ENCODE measurements at regions not wholly inside any gene's neighbourhood (a gene's known extent, or its start where the extent isn't known, plus 50 kb on each side); places are given as distances from the start of the nearest gene placed in this dataset.
"Not testable (repeated sequence)": the region's sequence is repeated elsewhere in the genome, so short reads cannot be mapped to it uniquely, and the experiment has no call there.

DNA sequence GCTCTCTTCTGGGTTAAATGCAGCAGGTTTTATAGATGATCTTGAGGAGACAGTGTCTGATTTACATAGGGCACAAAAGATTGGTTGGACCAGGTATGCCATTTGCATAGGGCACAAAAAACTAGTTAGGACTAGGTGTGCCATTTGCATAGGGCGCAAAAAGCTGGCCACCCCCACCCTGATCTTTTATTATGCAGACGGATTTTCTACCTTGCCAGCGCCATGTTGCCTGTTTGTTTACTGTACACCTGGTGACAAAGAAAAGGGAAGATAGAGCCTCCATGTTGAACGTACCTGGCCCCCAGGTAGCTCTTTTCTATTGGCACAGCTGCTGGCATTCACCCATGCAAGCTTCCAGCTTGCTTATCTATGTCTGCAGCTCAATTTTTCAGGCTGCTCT, 790.4 kb downstream of the TTLL7 start:
- not testable (repeated sequence) for DNase-seq

DNA sequence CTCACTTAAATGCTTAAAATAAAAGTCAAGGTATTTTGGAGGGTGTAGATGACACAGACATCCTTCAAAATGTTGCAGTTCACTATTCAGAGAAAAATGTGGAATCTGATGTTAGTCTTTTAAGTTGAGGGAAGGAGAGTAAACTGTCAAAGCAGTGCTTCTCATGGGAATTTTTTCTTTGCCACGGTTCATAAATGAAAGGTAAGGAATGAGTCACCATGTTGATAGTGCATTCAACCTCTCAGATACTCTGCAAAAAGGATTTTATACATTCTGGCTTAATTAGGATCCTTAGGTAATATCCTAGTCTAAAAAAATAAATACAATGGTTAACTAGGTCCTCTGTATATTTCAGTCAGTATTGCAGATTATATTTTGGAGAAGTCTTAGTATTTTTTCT, 804.3 kb downstream of the TTLL7 start:
- not testable (repeated sequence) for DNase-seq

DNA sequence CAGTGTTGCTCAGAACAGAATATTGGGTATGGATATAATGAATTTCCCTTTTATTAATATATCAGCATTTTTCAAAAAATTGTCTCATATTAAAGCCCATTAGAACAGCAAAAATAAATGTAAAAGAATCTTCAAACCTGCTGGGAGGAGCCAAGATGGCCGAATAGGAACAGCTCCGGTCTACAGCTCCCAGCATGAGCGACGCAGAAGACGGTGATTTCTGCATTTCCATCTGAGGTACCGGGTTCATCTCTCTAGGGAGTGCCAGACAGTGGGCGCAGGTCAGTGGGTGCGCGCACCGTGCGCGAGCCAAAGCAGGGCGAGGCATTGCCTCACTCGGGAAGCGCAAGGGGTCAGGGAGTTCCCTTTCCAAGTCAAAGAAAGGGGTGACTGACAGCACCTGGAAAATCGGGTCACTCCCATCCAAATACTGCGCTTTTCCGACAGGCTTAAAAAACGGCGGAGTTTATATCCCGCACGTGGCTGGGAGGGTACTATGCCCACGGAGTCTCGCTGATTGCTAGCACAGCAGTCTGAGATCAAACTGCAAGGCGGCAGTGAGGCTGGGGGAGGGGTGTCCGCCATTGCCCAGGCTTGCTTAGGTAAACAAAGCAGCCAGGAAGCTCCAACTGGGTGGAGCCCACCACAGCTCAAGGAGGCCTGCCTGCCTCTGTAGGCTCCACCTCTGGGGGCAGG, 816.8 kb downstream of the TTLL7 start:
- not testable (repeated sequence) for DNase-seq

DNA sequence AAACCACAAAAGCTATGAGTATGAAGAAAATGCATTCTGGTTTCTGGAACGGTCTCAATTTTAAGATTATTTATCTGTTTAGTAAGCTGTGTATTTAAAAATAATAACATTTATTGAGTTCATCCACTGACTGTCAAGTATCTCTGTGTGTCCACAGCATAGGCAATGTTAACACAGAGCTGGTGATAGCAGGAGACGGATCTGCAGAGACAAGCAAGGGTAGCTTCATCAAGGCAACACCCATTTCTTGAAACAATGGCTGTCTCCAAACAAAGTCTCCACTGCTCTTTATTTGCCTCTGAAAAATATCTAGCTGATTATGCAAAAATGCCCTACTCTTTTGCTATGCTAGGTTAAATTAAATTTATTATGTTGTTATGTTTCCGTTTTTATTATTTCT, 818.3 kb downstream of the TTLL7 start:
- DNase-seq: not testable (repeated sequence)

DNA sequence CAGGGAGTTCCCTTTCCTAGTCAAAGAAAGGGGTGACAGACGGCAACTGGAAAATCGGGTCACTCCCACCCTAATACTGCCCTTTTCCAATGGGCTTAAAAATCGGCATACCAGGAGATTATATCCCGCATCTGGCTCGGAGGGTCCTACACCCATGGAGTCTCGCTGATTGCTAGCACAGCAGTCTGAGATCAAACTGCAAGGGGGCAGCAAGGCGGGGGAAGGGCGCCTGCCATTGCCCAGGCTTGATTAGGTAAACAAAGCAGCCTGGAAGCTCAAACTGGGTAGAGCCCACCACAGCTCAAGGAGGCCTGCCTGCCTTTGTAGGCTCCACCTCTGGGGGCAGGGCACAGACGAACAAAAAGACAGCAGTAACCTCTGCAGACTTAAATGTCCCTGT, 831.3 kb downstream of the TTLL7 start:
- not testable (repeated sequence) for DNase-seq

DNA sequence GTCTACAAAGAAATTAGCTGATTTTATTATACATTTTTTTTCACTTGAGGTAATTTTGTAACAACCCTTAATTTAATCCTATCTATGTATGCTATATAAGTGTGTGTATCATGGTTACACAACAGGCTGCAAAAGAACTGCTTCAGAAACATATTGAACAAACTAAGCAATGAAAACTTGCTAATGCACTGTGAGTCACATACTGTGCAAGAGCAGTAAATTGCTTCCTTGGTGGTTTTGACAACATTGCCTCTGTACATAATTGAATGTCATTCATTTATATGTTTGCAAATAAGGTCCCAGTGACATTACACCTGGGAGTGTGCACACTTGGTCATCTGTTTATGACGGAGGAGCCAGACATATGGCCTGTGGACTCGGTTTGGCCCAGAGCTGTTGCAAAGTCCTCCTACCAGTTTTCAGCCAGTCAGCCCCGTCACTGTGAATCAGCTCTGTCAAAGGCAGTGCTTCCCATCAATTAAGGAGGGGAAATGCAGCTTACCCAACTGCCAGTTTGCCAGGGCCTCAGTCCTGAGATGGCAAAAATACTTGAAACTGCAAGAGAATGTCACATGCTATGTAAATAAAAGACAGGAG, 835.0 kb downstream of the TTLL7 start:
- not testable (repeated sequence) for DNase-seq

DNA sequence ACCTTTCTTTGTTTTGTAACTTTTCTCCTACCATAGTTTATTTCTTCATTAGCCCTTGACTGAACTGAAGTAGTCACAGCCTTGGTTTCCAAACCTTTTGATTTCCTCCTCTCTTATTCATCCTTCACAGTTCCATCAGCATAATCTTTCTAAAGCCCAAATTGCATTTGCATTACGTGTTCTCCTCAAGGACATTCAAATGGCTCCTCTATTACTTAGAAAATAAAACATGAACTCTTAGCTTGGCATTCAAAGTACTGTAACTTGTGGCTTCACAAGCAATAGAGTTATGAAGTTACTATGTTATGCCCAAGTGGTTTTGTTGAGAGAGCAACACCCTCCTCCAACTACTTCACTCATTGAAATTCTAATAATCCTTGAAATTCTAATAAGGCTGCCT, 840.0 kb downstream of the TTLL7 start:
- not testable (repeated sequence) for DNase-seq

DNA sequence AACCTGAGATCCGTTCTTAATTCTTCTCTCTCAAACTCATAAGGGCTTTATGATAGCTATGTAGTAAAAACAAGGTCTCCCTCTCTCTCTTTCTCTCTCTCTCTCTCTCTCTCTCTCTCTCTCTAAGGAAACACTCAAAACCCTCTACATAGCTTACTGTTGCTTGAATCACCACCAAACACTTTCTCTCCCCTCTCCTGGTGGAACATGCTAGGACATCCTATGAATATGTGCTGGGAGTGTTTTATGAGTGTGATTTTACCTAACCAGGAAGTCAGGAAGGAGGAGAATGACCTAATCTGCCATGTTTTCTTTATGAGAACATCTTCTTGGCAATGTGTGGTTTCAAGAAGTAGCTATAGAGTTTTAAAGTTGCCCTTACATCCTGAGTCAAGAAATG, 844.6 kb downstream of the TTLL7 start:
- DNase-seq: not testable (repeated sequence)

DNA sequence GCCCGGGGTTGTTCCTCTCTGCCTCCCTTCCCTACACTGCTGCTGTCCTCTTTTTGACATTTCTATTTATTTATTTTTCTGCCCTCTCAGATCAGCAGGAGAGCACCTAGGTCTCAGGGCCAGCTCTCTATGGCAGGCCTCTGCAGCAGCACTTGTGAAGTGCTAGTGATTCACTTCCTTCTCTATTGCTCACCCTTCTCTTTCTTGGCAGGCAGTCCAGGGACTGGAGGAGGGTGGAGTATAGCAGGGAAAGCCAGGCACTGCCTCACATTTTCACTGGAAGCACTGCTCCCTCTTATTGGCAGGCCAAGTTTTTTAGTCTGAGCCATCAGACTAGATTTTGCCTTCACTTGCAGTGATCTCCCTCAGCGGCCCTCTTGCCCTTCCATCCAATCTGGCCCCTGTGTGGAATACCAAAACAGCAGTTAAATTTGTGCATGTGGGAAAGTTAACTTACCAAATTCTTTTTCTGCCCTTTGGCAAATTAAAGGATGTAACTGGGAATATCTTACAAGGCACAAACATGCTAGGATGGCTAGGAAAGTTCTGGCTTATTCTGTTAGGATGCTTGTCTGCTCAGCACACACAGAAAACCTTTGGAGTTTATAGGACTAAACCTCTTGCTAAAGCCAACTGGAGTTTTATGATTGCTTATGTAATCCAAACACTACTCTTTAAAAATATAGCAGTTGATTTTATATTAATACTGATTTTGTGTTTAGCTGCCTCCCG, 847.6 kb downstream of the TTLL7 start:
- DNase-seq: not testable (repeated sequence)

DNA sequence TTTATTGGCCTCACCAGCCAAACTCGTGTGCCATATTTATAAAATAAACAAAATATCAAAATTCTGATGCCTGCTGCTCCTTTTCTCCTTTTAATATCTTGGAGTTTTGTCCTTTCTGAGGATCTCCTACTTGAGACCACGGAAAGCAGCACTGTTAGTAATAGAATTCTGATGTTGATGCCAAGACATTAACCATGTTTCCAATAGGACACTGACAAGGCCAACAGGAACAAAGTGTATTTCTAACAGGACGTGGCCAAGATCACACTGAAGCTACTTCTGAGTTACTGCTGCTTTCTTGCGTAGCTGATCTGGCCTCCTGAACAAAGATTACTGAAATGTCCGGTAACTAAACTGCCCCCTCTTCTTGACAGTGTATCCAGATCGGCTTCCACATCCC, 848.5 kb downstream of the TTLL7 start:
- not testable (repeated sequence) for DNase-seq

DNA sequence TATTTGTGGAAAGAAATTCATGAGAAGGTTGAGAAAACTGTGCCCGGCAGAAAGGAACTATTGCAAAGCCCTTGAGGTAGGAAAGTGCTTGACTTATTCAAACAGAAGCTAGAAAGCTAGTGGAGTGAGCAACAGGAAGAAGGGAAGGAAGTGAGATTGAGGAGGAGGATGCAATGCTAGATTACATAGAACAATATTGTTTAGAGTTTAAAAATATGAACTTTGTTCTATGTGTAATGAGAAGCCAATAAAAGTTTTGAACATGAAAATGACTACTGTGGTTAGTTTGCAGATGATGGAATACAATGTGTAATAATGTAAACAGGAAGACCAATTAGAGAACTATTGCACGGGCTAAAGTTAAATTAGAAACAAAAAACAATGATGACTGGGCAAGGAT, 853.1 kb downstream of the TTLL7 start:
- not testable (repeated sequence) for DNase-seq

DNA sequence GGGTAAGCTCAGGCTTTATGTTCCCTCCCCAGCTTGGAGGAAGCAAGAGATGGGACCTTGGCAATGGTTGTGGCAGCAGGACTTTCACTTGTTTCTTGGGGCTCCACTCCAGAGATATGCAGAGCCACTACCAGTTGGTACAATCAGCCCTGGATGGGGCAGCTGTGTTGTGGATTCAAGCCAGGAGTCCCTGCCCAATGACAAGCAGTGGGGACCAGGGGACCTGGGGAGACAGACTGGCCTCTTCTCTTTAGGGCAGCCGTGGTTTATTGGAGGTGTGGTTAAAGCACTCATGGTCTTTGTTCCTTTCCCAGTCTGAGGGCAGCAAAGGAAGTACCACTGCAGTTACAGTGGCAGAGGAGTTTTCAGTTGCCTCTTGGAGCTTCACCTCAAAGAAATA, 856.1 kb downstream of the TTLL7 start:
- not testable (repeated sequence) for DNase-seq

DNA sequence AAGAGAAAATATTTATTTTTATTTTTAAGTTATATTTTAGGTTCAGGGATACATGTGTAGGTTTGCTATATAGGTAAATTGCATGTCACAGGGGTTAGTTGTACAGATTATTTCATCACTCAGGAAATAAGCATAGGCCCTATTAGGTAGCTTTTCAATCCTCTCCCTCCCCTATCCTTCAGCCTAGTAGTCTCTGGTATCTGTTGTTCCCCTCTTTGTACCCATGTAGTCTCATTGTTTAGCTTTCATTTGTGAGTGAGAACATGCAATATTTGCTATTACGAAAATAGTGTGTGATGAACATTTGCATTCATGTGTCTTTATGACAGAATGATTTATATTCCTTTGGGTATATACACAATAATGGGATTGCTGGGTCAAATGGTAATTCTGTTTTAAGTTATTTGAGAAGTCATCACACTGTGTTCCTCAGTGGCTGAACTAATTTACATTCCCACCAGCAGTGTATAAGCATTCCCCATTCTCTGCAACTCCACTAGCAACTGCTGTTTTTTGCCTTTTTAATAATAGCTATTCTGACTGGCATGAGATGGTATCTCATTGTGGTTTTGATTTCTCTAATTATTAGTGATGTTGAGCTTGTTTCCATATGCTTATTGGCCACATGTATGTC, 863.3 kb downstream of the TTLL7 start:
- not testable (repeated sequence) for DNase-seq

DNA sequence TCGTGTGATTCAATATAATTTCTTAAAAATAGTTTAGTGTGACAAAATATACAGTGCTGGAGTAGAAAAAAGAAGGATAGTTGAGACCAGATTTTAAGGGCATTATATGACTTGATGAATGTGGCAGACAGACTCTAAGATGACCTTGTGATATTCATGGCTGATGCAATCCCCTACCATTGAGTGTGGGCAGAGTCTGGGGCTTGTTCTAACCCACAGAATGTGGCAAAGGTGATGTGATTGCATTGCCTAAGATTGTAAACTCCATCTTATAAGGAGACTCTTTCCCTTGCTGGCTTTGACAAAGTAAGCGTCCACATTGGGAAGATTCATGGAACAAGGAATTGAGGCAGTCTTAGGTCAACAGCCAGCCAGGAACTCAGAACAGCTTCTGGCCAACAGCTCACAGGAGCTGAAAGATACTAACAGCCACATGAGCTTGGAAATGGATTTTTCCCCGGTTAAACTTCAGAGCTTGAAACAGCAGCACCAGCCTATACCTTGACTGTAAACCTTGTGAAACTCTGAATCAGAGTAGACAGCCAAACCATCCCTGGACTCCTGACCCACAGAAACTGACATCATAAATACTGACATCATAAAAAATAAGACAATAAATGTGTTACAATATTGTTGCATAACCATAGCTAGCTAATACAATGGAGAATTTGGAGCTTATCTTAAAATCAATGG, 864.5 kb downstream of the TTLL7 start:
- DNase-seq: not testable (repeated sequence)

DNA sequence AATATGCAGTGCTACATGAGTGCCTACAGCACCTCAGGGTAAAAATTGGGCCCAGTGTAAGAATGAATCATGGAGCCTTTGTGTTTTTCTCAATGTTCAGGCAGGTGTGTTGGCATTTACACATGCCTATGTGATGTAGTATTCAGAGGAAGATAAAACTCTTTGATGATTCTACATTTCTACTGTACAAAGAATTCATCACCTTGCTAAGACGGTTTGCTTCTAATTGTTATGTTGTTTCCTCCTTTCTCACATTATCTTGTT, 867.3 kb downstream of the TTLL7 start:
- DNase-seq: no peak

DNA sequence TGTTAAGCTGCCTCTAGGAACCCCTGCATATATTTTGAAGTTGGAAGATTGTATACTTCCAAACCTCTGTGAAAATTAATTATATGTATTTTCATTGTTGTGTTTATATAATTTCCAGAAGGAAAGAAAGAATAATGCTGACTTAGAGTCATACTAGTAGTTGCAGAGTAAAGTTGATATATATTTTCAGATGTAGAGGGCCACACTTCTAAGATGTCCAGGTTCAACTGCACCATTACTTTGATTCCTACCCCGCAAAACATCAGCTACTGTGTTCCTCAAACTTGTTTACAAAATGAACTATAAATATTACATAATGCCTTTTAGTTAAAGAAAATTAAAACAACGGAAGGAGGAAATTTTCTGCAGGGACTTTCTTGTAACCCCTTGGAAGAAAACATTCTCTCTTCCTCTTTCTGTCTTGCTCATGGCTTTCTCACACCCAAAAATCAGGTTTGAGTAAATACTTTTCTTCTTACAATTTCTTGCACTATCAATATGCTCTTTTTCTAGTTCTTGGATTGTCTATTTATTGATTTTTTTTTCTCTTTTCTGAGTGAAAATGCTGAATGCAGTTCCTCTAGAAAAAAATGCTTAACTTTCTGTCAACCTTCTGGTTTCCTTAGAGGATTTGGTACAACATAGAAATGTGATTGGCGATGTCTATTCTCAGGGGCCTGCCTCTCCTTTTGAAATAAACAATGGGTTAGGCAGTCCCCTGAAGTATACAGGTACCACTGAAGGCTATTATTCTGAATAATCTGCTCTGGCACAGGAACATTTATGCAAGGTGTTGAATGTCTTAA, 867.8 kb downstream of the TTLL7 start:
- no peak for DNase-seq

DNA sequence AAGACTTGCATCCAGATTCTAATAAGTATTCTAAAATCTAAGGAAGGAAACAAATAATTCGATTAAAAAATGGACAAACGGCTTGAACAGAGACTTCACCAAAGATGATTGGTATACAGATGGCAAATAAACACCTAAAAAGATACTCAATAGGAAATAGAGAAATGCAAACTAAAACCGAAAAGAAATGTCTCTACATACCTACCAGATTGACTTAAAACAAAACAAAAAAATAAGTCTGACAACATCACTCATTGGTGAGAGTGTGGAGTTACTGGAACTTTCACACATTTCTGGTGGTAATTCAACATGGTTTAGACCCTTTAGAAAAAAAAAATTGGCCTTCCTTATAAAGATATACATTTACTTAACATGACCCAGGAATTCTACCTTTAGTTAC, 869.8 kb downstream of the TTLL7 start:
- DNase-seq: no peak

DNA sequence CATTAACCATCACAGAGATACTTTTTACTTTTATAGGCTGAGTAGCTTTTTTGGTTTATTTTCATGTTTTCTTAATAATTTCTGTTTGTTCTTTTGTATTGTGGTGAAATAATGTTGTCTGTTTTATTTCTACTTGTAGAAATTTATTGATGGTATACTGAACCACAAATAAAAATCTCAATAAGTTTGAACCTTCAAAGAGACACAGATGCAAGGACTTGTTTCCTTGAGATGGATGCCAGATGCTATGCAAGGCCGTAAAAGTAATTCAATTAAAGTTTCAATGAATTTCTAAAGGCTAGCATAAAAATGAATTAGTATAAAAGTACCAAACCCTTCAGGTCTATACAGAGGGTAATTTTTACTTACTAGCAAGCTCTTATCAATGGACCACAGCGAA, 873.5 kb downstream of the TTLL7 start:
- DNase-seq: no peak

DNA sequence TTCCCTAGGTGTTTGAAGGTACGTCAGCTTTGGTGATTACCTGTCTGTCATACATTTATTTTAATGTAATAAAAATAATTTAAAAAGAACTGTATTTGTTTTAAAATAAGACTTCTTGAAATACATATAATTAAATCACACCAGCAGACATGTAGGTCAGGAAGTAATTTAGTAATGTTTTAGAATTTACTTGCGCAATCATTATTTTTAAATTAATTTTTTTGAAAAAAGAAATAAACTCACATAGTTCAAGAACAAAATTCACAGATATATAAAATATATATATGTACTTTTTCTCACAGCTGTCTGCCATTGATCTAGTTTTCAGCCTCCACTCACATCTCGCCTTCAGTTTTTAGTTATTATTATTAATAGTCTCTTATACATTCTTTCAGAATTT, 875.9 kb downstream of the TTLL7 start:
- no peak for DNase-seq

DNA sequence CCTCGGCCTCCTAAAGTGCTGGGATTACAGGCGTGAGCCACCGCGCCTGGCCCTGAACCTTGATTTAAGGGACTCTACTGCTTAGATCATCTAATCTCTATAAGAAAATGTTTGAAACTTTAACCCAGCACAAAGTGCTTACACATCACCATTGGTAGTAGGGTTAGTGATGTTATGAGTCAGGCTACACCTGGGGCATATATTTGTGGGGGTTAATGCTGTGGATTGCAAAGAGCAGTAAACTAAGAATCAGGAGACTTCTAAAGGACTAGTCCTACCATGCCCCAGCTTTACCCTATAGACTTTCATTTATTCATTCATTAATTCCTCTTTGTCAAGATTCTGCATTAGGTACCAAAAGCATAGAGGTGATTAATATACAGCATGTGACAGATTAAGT, 880.5 kb downstream of the TTLL7 start:
- DNase-seq: no peak

DNA sequence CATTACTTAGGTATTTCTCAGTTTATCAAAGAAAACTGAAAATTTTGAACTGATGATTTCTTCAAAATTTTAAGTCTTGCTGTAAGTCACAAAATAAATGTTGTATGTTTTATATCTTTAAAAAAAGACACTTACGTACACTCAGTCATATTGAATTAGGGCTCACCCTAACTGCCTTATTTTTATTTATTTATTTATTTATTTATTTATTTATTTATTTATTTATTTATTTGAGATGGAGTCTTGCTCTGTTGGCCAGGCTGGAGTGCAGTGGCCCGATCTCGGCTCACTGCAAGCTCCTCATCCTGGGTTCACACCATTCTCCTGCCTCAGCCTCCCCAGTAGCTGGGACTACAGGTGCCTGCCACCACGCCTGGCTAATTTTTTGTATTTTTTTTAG, 881.9 kb downstream of the TTLL7 start:
- DNase-seq: not testable (repeated sequence)

DNA sequence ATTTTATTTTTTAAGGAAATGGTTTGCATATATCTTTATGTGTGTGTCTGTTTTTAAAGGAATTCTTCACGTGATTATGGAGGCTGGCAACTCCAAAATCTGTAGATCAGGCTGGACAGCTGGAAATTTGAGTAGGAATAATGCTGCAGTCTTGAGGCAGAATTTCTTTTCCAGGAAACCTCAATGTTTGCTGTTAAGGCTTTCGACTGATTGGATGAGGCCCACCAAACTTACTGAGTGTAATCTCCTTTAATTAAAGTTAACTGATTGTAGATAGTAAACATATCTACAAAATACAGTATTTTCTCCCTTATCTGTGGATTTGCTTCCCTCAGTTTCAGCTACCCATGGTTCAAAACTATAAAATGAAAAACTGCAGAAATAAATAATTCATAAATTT, 883.1 kb downstream of the TTLL7 start:
- DNase-seq: no peak

Measured in DMS 273 treated with DMSO at 0.1 percent for 48 hours (cell line).